ENCODE measurements at regions not wholly inside any gene's neighbourhood (a gene's known extent, or its start where the extent isn't known, plus 50 kb on each side); places are given as distances from the start of the nearest gene placed in this dataset.
"Not testable (repeated sequence)": the region's sequence is repeated elsewhere in the genome, so short reads cannot be mapped to it uniquely, and the experiment has no call there.

DNA sequence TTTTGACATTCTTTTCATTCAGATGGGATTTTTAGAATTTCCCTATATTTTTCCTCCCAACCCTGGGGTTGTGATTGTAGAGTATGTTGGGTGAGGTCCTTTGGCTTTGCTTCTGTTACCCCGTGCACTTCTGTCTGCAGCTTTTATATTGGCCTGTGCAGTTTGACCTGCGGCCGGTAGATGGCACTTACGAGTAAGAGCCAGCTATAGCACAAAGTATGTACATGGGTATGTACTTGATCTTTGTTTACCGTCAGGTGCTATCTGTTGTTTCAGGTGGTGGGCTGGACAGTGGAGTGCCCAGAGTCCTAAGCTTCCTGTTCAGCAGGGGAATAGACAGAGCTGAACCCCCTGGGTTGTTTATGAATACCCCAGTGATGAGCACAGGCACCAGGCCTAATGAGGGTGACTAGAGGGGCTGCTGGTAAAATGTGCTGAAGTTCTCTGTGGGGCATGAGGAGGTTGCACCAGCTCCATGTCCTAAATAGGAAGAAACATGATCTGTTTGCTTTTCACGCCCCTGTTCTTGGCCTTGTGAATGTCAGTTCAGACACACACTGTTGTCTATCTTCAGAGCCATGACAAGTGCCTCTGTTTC lies 58.9 kb upstream of the THUMPD2 start:
- ATAC-seq, result peak; percentile 79
- no peak for DNase-seq (ENCODE audit: low spot score)

GRCh38 chr2:39836638-39837037 lies 57.6 kb upstream of the THUMPD2 start:
- ATAC-seq, result no peak
- DNase-seq (ENCODE audit: low spot score), result no peak

GRCh38 chr2:39834426-39834825 lies 55.4 kb upstream of the THUMPD2 start:
- no peak for DNase-seq (ENCODE audit: low spot score)

GRCh38 chr2:39830610-39831009 lies 51.6 kb upstream of the THUMPD2 start:
- not testable (repeated sequence) for DNase-seq (ENCODE audit: low spot score); ATAC-seq

More at GRCh38 chr2:39834426-39834825, 55.4 kb upstream of the THUMPD2 start:
- ATAC-seq, result no peak
